ENCODE measurements at regions not wholly inside any gene's neighbourhood (a gene's known extent, or its start where the extent isn't known, plus 50 kb on each side); places are given as distances from the start of the nearest gene placed in this dataset.
A peak's percentile ranks its signal among the peaks of the same experiment; 100 is the strongest.

- peak; percentile 50 for DNase-seq
These were observed 73.1 kb upstream of the MAF start for GRCh38 chr16:79673635-79674034.

GRCh38 chr16:79672524-79672923 lies 72.0 kb upstream of the MAF start:
- no peak for DNase-seq

GRCh38 chr16:79668502-79668901 lies 68.0 kb upstream of the MAF start:
- DNase-seq, result peak; percentile 66

GRCh38 chr16:79665970-79666369 lies 65.4 kb upstream of the MAF start:
- no peak for DNase-seq

GRCh38 chr16:79664407-79664806 lies 63.9 kb upstream of the MAF start:
- no peak for DNase-seq

- no peak for DNase-seq
These were observed 62.3 kb upstream of the MAF start for GRCh38 chr16:79662669-79663313.

- DNase-seq, result no peak
These were observed 61.6 kb upstream of the MAF start for GRCh38 chr16:79662122-79662521.

- DNase-seq, result no peak
These were observed 61.0 kb upstream of the MAF start for GRCh38 chr16:79661578-79661977.

- no peak for DNase-seq
These were observed 58.8 kb upstream of the MAF start for GRCh38 chr16:79659344-79659743.

GRCh38 chr16:79658301-79659033 lies 57.9 kb upstream of the MAF start:
- peak; percentile 37 for DNase-seq

GRCh38 chr16:79656553-79657115 lies 56.1 kb upstream of the MAF start:
- DNase-seq, result no peak

GRCh38 chr16:79653373-79653891 lies 52.9 kb upstream of the MAF start:
- no peak for DNase-seq

GRCh38 chr16:79651363-79651762 lies 50.8 kb upstream of the MAF start:
- no peak for DNase-seq

Data from activated CD4-positive, alpha-beta T cell treated with anti-CD3 and anti-CD28 coated beads, Interleukin-10, Interleukin-2, amounts not matched to agents 100 ng/mL and 50 ng/mL, durations not matched to agents 16 hours and 8 hours (primary cell).